Keratinocyte (primary cell): ENCODE measurements at regions not wholly inside any gene's neighbourhood (a gene's known extent, or its start where the extent isn't known, plus 50 kb on each side); places are given as distances from the start of the nearest gene placed in this dataset.

ENCODE experiments used
- EZH2 ChIP-seq: IDR thresholded peaks from one replicate; pipeline ENCODE4 v1.6.1; 2012; ENCODE audit warnings: inconsistent platforms, mild to moderate bottlenecking, low read length, moderate library complexity
- TF ChIP-seq, protein P1 (sequence below), 3 experiments: IDR thresholded peaks in 1 of 3; conservative IDR thresholded peaks in 1 of 3; optimal IDR thresholded peaks in 1 of 3; 2 replicates in 2 of 3; 3 replicates in 1 of 3; pipeline versions ENCODE3 to v1.5.1; 2011; ENCODE audit warnings: low read length in 3 of 3, mild to moderate bottlenecking in 3 of 3, moderate library complexity in 2 of 3, control low read depth in 1 of 3, inconsistent platforms in 1 of 3; ENCODE audit not compliant: insufficient read depth in 2 of 3; ENCODE audit errors: extremely low read depth in 1 of 3

DNA sequence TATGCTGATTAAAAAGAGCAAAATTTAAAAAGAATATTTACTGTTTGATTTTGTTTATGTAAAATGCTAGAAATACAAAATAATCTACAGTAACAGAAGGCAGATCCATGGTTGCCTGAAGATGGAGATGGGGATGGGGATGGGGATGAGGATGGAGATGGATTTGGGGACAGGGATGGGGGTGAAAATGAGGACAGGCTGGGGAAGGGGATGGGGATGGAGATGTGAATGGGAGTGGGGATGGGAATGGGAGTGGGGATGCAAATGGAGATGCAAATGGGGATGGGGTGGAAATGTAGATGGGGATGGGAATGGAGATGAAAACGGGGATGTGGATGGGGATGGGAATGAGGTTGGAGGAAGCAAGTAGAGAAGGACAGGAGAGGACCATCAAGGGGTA is 252.2 kb downstream of the PLPP3 start:
- TF ChIP-seq, protein P1, sequence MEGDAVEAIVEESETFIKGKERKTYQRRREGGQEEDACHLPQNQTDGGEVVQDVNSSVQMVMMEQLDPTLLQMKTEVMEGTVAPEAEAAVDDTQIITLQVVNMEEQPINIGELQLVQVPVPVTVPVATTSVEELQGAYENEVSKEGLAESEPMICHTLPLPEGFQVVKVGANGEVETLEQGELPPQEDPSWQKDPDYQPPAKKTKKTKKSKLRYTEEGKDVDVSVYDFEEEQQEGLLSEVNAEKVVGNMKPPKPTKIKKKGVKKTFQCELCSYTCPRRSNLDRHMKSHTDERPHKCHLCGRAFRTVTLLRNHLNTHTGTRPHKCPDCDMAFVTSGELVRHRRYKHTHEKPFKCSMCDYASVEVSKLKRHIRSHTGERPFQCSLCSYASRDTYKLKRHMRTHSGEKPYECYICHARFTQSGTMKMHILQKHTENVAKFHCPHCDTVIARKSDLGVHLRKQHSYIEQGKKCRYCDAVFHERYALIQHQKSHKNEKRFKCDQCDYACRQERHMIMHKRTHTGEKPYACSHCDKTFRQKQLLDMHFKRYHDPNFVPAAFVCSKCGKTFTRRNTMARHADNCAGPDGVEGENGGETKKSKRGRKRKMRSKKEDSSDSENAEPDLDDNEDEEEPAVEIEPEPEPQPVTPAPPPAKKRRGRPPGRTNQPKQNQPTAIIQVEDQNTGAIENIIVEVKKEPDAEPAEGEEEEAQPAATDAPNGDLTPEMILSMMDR (optimal IDR thresholded peaks at IDR 0.05 in 1 of 3, IDR thresholded peaks at IDR 0.05 in 1 of 3, conservative IDR thresholded peaks at IDR 0.05 in 1 of 3; ENCODE audit: extremely low read depth in 1 of 3, insufficient read depth in 2 of 3, low read length in 3 of 3): no peak
- no peak for TF ChIP-seq EZH2
